ENCODE measurements at regions not wholly inside any gene's neighbourhood (a gene's known extent, or its start where the extent isn't known, plus 50 kb on each side); places are given as distances from the start of the nearest gene placed in this dataset.

- in situ Hi-C loops (cut with HindIII; ENCODE audit: extremely low pct_ligation_motif_present, low pct_unique_long_range_greater_than_20kb) = no loop called here
- CTCF ChIA-PET (ENCODE audit: low intra/inter-chr PET ratio, low total read pairs) = no interaction called here
- H3K27me3 ChIP-seq (ENCODE audit: control insufficient read depth in 1 of 2, insufficient read depth in 2 of 2, low read length in 2 of 2) = no peaks in the 10 kb centered on the region; a peak in 1 of 5 replicates
- no peaks in the 10 kb centered on the region for H3K9me3 ChIP-seq (ENCODE audit: low read length)
- no peak overlapping the region for H3K9ac ChIP-seq (ENCODE audit: insufficient read depth, low read depth, low read length)
- BruUV-seq (replicated peaks) = no TSS peak
- H3K4me1 ChIP-seq (ENCODE audit: insufficient read depth, low read length) = peaks cover 26% of the 10 kb centered on the region
- WGBS (ENCODE audit: low lambda C conversion rate) = 55% methylated on average over 5 of the region's 6 CpGs
- no peak overlapping the region for H3K4me3 ChIP-seq (replicated peaks in 1 of 3; ENCODE audit: insufficient read depth in 1 of 3, low read depth in 2 of 3, low read length in 3 of 3)
- H3K79me2 ChIP-seq (ENCODE audit: insufficient read depth, low read length) = no peaks in the 10 kb centered on the region
- H3K4me2 ChIP-seq (ENCODE audit: low read depth, low read length) = no peak overlapping the region
- no peaks in the 10 kb centered on the region for H3K36me3 ChIP-seq (replicated peaks in 1 of 2; ENCODE audit: control insufficient read depth in 1 of 2, insufficient read depth in 2 of 2, low read length in 2 of 2)
- H2AFZ ChIP-seq (ENCODE audit: low read length) = no peak overlapping the region
- DNase-seq (ENCODE audit: low spot score) = no peak
- TF ChIP-seq ZNF605 (CRISPR knock-in tag; IDR thresholded peaks at IDR 0.05) (no peak), POLR2A (IDR thresholded peaks at IDR 0.05; ENCODE audit: insufficient read depth in 1 of 2, low read depth in 2 of 2, low read length in 2 of 2) (no peak), MAFK (conservative IDR thresholded peaks at IDR 0.05 in 1 of 2, IDR thresholded peaks at IDR 0.05 in 1 of 2; ENCODE audit: low read length in 2 of 2) (peak; percentile 74 to 78), NFE2L2 (IDR thresholded peaks at IDR 0.05; ENCODE audit: low read length) (peak; percentile 80), ZNF543 (CRISPR knock-in tag; IDR thresholded peaks at IDR 0.05) (no peak), REXO4 (CRISPR knock-in tag; IDR thresholded peaks at IDR 0.05; ENCODE audit: borderline replicate concordance) (no peak), SRSF9 (IDR thresholded peaks at IDR 0.05; ENCODE audit: borderline replicate concordance, insufficient read depth, low read depth, low read length, poor library complexity, severe bottlenecking) (no peak), ZNF414 (CRISPR knock-in tag; IDR thresholded peaks at IDR 0.05) (no peak), JUND (CRISPR knock-in tag; IDR thresholded peaks at IDR 0.05) (no peak), ZNF558 (CRISPR knock-in tag; IDR thresholded peaks at IDR 0.05; ENCODE audit: borderline replicate concordance) (no peak), MAFF (IDR thresholded peaks at IDR 0.05; ENCODE audit: low read depth, low read length) (peak; percentile 70), ZNF20 (CRISPR knock-in tag; IDR thresholded peaks at IDR 0.05) (no peak), TFAP4 (IDR thresholded peaks at IDR 0.05; ENCODE audit: borderline replicate concordance, low read depth) (no peak)
- H3K27ac ChIP-seq (ENCODE audit: extremely low read length, insufficient read depth, low read length) = no peak overlapping the region
- H4K20me1 ChIP-seq (ENCODE audit: insufficient read depth, low read length) = no peaks in the 10 kb centered on the region
- POLR2A ChIA-PET = no interaction called here
- ATAC-seq = no peak
- FAIRE-seq = no peak
- intact Hi-C loops (cut with micrococcal nuclease; ENCODE audit: unreplicated experiment) = no loop called here
These were observed 673.9 kb upstream of the KLF4 start for GRCh38 chr9:108163321-108164005.

All from HepG2 (cell line).